RPMI7951 (cell line): ENCODE measurements at regions not wholly inside any gene's neighbourhood (a gene's known extent, or its start where the extent isn't known, plus 50 kb on each side); places are given as distances from the start of the nearest gene placed in this dataset.
A peak's percentile ranks its signal among the peaks of the same experiment; 100 is the strongest.

Source experiments
- DNase-seq: peaks from one replicate; pipeline ENCODE4 v3.0.0-alpha.2; 2012; ENCODE audit warnings: low read depth

DNA sequence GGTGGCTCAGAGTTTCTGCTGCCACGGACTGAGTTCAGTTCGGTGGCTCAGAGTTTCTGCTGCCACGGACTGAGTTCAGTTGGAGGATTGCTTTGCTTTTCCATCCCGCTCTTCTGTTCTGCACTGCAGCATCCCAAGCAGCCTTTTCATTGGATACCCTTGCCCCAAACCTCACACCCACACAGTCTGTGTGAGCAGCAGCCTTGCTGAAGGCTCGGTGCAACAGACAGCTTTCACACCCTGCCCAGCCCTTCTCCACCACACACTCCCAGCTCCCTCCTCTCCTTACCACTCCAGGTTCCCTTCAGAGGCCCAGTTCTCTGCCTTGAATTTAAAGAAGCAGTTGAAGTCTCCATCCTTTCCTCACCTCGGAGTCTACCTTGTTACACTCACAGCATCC is 52.5 kb upstream of the CHD6 start:
- no peak for DNase-seq

GRCh38 chr20:41669708-41670263 is 51.6 kb upstream of the CHD6 start:
- peak; percentile 26 for DNase-seq

- no peak for DNase-seq
These were observed 50.0 kb upstream of the CHD6 start for GRCh38 chr20:41668057-41668749.
